HCT116 (cell line): ENCODE measurements at regions not wholly inside any gene's neighbourhood (a gene's known extent, or its start where the extent isn't known, plus 50 kb on each side); places are given as distances from the start of the nearest gene placed in this dataset.

Source experiments
- CEBPB ChIP-seq: IDR thresholded peaks from 2 replicates; pipeline ENCODE4 v1.6.1; 2012; ENCODE audit warnings: low read depth
- ELF1 ChIP-seq: IDR thresholded peaks from 2 replicates; pipeline ENCODE4 v1.6.1; 2012; ENCODE audit warnings: low read depth, borderline replicate concordance
- EZH2 ChIP-seq: fragments of 200-600 bp; sonication (generic); IDR thresholded peaks from 2 replicates; pipeline ENCODE4 v1.6.1; 2017; ENCODE audit warnings: antibody characterized with exemption, mixed run types
- POLR2A ChIP-seq: IDR thresholded peaks from 2 replicates; pipeline ENCODE4 v1.7.0; 2011; ENCODE audit warnings: borderline replicate concordance; ENCODE audit not compliant: insufficient read depth, insufficient read length; ENCODE audit errors: extremely low read depth
- POLR2AphosphoS5 ChIP-seq: IDR thresholded peaks from 2 replicates; pipeline ENCODE4 v1.6.1; 2011; ENCODE audit warnings: mild to moderate bottlenecking, low read depth, low read length, moderate library complexity
- RAD21 ChIP-seq: IDR thresholded peaks from 2 replicates; pipeline ENCODE4 v1.6.1; 2012; ENCODE audit warnings: low read depth, mild to moderate bottlenecking
- SIN3A ChIP-seq: IDR thresholded peaks from 2 replicates; pipeline ENCODE4 v1.6.1; 2012; ENCODE audit warnings: low read depth
- SP1 ChIP-seq: IDR thresholded peaks from 2 replicates; pipeline ENCODE4 v1.6.1; 2012; ENCODE audit warnings: low read depth
- SRF ChIP-seq: IDR thresholded peaks from 2 replicates; pipeline ENCODE4 v1.6.1; 2012; ENCODE audit warnings: low read depth
- TF ChIP-seq, protein P1 (sequence below), 3 experiments: fragments of 200-600 bp in 1 of 3; sonication (generic) in 1 of 3; IDR thresholded peaks in 2 of 3; conservative IDR thresholded peaks in 1 of 3; 2 replicates each; pipeline ENCODE4 v1.5.1; 2012 to 2017; ENCODE audit warnings: low read depth in 2 of 3, low read length in 2 of 3, antibody characterized with exemption in 1 of 3, borderline replicate concordance in 1 of 3, control low read depth in 1 of 3, mild to moderate bottlenecking in 1 of 3, mixed read lengths in 1 of 3, mixed run types in 1 of 3, moderate library complexity in 1 of 3; ENCODE audit not compliant: insufficient read depth in 1 of 3
- TF ChIP-seq, protein P2 (sequence below): IDR thresholded peaks from 2 replicates; pipeline ENCODE4 v1.6.1; 2012
- TF ChIP-seq, protein P3 (sequence below): IDR thresholded peaks from 2 replicates; pipeline ENCODE4 v1.6.1; 2011; ENCODE audit warnings: mild to moderate bottlenecking, low read length, moderate library complexity; ENCODE audit not compliant: insufficient replicate concordance; ENCODE audit errors: extremely low read depth
- TF ChIP-seq, protein P4 (sequence below): IDR thresholded peaks from 2 replicates; pipeline ENCODE4 v1.6.1; 2012; ENCODE audit warnings: low read depth
- TF ChIP-seq, protein P5 (sequence below): IDR thresholded peaks from 2 replicates; pipeline ENCODE4 v1.6.1; 2012

DNA sequence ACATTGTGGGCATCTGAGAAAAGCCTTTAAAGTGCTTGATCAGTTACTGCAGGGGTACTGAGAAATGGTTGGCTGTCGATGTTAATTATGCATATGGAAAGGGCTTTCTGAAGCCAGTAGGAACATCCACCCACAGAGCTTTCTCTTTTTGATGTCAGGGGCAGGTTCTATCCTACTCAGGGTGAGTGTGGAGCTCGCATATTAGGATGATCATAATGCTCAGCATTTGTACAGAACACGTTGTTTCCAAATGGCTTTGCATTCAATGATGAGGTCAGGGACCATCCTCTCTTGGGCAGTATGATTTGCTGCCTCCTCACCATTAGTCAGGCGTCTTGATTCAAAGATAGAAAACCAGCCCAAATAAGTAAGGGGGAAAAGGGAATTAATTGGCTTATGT lies 141.9 kb downstream of the HMHB1 start:
- TF ChIP-seq, protein P1, sequence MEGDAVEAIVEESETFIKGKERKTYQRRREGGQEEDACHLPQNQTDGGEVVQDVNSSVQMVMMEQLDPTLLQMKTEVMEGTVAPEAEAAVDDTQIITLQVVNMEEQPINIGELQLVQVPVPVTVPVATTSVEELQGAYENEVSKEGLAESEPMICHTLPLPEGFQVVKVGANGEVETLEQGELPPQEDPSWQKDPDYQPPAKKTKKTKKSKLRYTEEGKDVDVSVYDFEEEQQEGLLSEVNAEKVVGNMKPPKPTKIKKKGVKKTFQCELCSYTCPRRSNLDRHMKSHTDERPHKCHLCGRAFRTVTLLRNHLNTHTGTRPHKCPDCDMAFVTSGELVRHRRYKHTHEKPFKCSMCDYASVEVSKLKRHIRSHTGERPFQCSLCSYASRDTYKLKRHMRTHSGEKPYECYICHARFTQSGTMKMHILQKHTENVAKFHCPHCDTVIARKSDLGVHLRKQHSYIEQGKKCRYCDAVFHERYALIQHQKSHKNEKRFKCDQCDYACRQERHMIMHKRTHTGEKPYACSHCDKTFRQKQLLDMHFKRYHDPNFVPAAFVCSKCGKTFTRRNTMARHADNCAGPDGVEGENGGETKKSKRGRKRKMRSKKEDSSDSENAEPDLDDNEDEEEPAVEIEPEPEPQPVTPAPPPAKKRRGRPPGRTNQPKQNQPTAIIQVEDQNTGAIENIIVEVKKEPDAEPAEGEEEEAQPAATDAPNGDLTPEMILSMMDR (IDR thresholded peaks at IDR 0.05 in 2 of 3, conservative IDR thresholded peaks at IDR 0.05 in 1 of 3; ENCODE audit: borderline replicate concordance in 1 of 3, insufficient read depth in 1 of 3, low read depth in 2 of 3, low read length in 2 of 3): no peak
- TF ChIP-seq POLR2A (no peak), RAD21 (no peak), POLR2AphosphoS5 (no peak), EZH2 (no peak), SP1 (no peak), CEBPB (no peak), SIN3A (no peak), SRF (no peak), ELF1 (no peak)
- TF ChIP-seq, protein P2, sequence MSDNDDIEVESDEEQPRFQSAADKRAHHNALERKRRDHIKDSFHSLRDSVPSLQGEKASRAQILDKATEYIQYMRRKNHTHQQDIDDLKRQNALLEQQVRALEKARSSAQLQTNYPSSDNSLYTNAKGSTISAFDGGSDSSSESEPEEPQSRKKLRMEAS: no peak
- TF ChIP-seq, protein P3, sequence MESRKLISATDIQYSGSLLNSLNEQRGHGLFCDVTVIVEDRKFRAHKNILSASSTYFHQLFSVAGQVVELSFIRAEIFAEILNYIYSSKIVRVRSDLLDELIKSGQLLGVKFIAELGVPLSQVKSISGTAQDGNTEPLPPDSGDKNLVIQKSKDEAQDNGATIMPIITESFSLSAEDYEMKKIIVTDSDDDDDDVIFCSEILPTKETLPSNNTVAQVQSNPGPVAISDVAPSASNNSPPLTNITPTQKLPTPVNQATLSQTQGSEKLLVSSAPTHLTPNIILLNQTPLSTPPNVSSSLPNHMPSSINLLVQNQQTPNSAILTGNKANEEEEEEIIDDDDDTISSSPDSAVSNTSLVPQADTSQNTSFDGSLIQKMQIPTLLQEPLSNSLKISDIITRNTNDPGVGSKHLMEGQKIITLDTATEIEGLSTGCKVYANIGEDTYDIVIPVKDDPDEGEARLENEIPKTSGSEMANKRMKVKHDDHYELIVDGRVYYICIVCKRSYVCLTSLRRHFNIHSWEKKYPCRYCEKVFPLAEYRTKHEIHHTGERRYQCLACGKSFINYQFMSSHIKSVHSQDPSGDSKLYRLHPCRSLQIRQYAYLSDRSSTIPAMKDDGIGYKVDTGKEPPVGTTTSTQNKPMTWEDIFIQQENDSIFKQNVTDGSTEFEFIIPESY: no peak
- TF ChIP-seq, protein P4, sequence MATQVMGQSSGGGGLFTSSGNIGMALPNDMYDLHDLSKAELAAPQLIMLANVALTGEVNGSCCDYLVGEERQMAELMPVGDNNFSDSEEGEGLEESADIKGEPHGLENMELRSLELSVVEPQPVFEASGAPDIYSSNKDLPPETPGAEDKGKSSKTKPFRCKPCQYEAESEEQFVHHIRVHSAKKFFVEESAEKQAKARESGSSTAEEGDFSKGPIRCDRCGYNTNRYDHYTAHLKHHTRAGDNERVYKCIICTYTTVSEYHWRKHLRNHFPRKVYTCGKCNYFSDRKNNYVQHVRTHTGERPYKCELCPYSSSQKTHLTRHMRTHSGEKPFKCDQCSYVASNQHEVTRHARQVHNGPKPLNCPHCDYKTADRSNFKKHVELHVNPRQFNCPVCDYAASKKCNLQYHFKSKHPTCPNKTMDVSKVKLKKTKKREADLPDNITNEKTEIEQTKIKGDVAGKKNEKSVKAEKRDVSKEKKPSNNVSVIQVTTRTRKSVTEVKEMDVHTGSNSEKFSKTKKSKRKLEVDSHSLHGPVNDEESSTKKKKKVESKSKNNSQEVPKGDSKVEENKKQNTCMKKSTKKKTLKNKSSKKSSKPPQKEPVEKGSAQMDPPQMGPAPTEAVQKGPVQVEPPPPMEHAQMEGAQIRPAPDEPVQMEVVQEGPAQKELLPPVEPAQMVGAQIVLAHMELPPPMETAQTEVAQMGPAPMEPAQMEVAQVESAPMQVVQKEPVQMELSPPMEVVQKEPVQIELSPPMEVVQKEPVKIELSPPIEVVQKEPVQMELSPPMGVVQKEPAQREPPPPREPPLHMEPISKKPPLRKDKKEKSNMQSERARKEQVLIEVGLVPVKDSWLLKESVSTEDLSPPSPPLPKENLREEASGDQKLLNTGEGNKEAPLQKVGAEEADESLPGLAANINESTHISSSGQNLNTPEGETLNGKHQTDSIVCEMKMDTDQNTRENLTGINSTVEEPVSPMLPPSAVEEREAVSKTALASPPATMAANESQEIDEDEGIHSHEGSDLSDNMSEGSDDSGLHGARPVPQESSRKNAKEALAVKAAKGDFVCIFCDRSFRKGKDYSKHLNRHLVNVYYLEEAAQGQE: no peak
- TF ChIP-seq, protein P5, sequence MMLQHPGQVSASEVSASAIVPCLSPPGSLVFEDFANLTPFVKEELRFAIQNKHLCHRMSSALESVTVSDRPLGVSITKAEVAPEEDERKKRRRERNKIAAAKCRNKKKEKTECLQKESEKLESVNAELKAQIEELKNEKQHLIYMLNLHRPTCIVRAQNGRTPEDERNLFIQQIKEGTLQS: no peak
